BE2C (cell line): ENCODE measurements at regions not wholly inside any gene's neighbourhood (a gene's known extent, or its start where the extent isn't known, plus 50 kb on each side); places are given as distances from the start of the nearest gene placed in this dataset.

Experiments
- DNase-seq: peaks from one replicate; pipeline ENCODE4 v3.0.0-alpha.2; 2020
- H3K27me3 ChIP-seq: fragments of 250-450 bp; sonication (Bioruptor Pico); 2 replicates; pipeline ENCODE4 v1.5.1; 2020; ENCODE audit warnings: mild to moderate bottlenecking
- H3K36me3 ChIP-seq: fragments of 250-450 bp; sonication (Bioruptor Pico); 2 replicates; pipeline ENCODE4 v1.5.1; 2020; ENCODE audit warnings: mild to moderate bottlenecking
- H3K4me1 ChIP-seq: fragments of 250-450 bp; sonication (Bioruptor Pico); 2 replicates; pipeline ENCODE4 v1.5.1; 2020
- H3K4me3 ChIP-seq: 2 replicates; pipeline ENCODE4 v1.5.1; 2011; ENCODE audit warnings: low read depth, low read length
- H3K9me3 ChIP-seq: fragments of 250-450 bp; sonication (Bioruptor Pico); 2 replicates; pipeline ENCODE4 v1.5.1; 2020
- CTCF ChIP-seq: IDR thresholded peaks from 2 replicates; pipeline ENCODE4 v1.5.1; 2012; ENCODE audit warnings: mild to moderate bottlenecking, low read depth, low read length

GRCh38 chr18:71673498-71673897, 870.6 kb downstream of the CBLN2 start:
- Histone ChIP-seq H3K27me3 (no peaks in the 10 kb centered on the region), H3K4me3 (no peak overlapping the region), H3K9me3 (no peaks in the 10 kb centered on the region), H3K4me1 (no peaks in the 10 kb centered on the region), H3K36me3 (no peaks in the 10 kb centered on the region)
- DNase-seq = peak; percentile 16
- TF ChIP-seq CTCF = no peak

- no peak for TF ChIP-seq CTCF
- Histone ChIP-seq H3K27me3 (no peaks in the 10 kb centered on the region), H3K4me1 (no peaks in the 10 kb centered on the region), H3K9me3 (no peaks in the 10 kb centered on the region), H3K4me3 (no peak overlapping the region), H3K36me3 (no peaks in the 10 kb centered on the region)
- DNase-seq = no peak
These were observed 877.7 kb downstream of the CBLN2 start for GRCh38 chr18:71666481-71666880.

GRCh38 chr18:71665131-71665530, 879.0 kb downstream of the CBLN2 start:
- TF ChIP-seq CTCF = no peak
- H3K4me3 ChIP-seq = no peak overlapping the region
- H3K9me3 ChIP-seq = no peaks in the 10 kb centered on the region
- H3K27me3 ChIP-seq = no peaks in the 10 kb centered on the region
- H3K36me3 ChIP-seq = no peaks in the 10 kb centered on the region
- no peaks in the 10 kb centered on the region for H3K4me1 ChIP-seq
- no peak for DNase-seq

GRCh38 chr18:71643822-71644221, 900.3 kb downstream of the CBLN2 start:
- Histone ChIP-seq H3K27me3 (no peaks in the 10 kb centered on the region), H3K36me3 (no peaks in the 10 kb centered on the region), H3K9me3 (no peaks in the 10 kb centered on the region), H3K4me1 (no peaks in the 10 kb centered on the region), H3K4me3 (no peak overlapping the region)
- no peak for TF ChIP-seq CTCF
- no peak for DNase-seq

- TF ChIP-seq CTCF = no peak
- Histone ChIP-seq H3K9me3 (no peaks in the 10 kb centered on the region), H3K4me3 (no peak overlapping the region), H3K27me3 (no peaks in the 10 kb centered on the region), H3K36me3 (no peaks in the 10 kb centered on the region), H3K4me1 (no peaks in the 10 kb centered on the region)
- no peak for DNase-seq
These were observed 913.4 kb downstream of the CBLN2 start for GRCh38 chr18:71630696-71631095.

- Histone ChIP-seq H3K36me3 (no peaks in the 10 kb centered on the region), H3K27me3 (no peaks in the 10 kb centered on the region), H3K9me3 (no peaks in the 10 kb centered on the region), H3K4me1 (no peaks in the 10 kb centered on the region), H3K4me3 (no peak overlapping the region)
- no peak for TF ChIP-seq CTCF
- DNase-seq = no peak
These were observed 918.5 kb downstream of the CBLN2 start for GRCh38 chr18:71625556-71626090.
